CD4-positive, alpha-beta T cell (primary cell): ENCODE measurements at regions not wholly inside any gene's neighbourhood (a gene's known extent, or its start where the extent isn't known, plus 50 kb on each side); places are given as distances from the start of the nearest gene placed in this dataset.

Source experiments
- ATAC-seq: fragments of 200-7000 bp; cut with Tn5 transposase; one replicate; pipeline ENCODE4 v1.10.0; 2022; ENCODE audit warnings: mild to moderate bottlenecking; ENCODE audit not compliant: poor library complexity
- CTCF ChIA-PET: fragments of 350-600 bp; sonication (Branson Sonifier 250); formaldehyde crosslinking; loops from one replicate; lab custom pipeline; 2021; ENCODE audit warnings: antibody characterized with exemption, inconsistent platforms; lab: Charles Lee
- POLR2A ChIA-PET: fragments of 350-600 bp; sonication (Branson Sonifier 250); formaldehyde crosslinking; loops from one replicate; lab custom pipeline; 2021; ENCODE audit warnings: antibody characterized with exemption, inconsistent platforms; lab: Charles Lee
- DNase-seq, 14 experiments: peaks; one replicate each; pipeline ENCODE4 v3.0.0-alpha.2; 2013 to 2020; ENCODE audit warnings: mixed read lengths in 2 of 14
- H3K27ac ChIP-seq, 2 donors: one replicate each; pipeline versions ENCODE4 v1.5.1 to v1.7.0; 2013; ENCODE audit warnings: low read length in 2 of 2, low read depth in 1 of 2, mild to moderate bottlenecking in 1 of 2
- H3K27me3 ChIP-seq, 2 experiments: 1 replicate in 1 of 2; 2 replicates in 1 of 2; pipeline versions ENCODE4 v1.6.1 to v1.7.0; 2013; ENCODE audit warnings: low read length in 2 of 2, control low read depth in 1 of 2, mild to moderate bottlenecking in 1 of 2, moderate library complexity in 1 of 2; ENCODE audit not compliant: insufficient read depth in 2 of 2, control insufficient read depth in 1 of 2
- H3K36me3 ChIP-seq: one replicate; pipeline ENCODE4 v1.6.1; 2013; ENCODE audit warnings: low read length, control low read depth; ENCODE audit not compliant: insufficient read depth
- H3K4me1 ChIP-seq: one replicate; pipeline ENCODE4 v1.6.1; 2013; ENCODE audit warnings: low read length, control low read depth; ENCODE audit not compliant: insufficient read depth
- H3K4me3 ChIP-seq: one replicate; pipeline ENCODE4 v1.5.1; 2013; ENCODE audit warnings: mild to moderate bottlenecking, low read length, moderate library complexity
- H3K9me3 ChIP-seq, 2 experiments: 1 replicate in 1 of 2; 2 replicates in 1 of 2; pipeline versions ENCODE4 v1.6.1 to v1.7.0; 2013; ENCODE audit warnings: low read length in 2 of 2, mild to moderate bottlenecking in 2 of 2, control low read depth in 1 of 2, moderate library complexity in 1 of 2; ENCODE audit not compliant: control insufficient read depth in 1 of 2, insufficient read depth in 1 of 2
- H3K27ac Mint-ChIP-seq: one replicate; pipeline ENCODE4 v1.8.0; 2020; ENCODE audit warnings: mixed read lengths
- H3K27me3 Mint-ChIP-seq: one replicate; pipeline ENCODE4 v1.8.0; 2021; ENCODE audit warnings: mixed read lengths
- H3K36me3 Mint-ChIP-seq: one replicate; pipeline ENCODE4 v1.8.0; 2021; ENCODE audit warnings: low read depth, mixed read lengths
- H3K4me1 Mint-ChIP-seq: one replicate; pipeline ENCODE4 v1.8.0; 2021; ENCODE audit warnings: low read depth, mixed read lengths
- H3K4me3 Mint-ChIP-seq: one replicate; pipeline ENCODE4 v1.8.0; 2020; ENCODE audit warnings: mild to moderate bottlenecking, mixed read lengths
- H3K9me3 Mint-ChIP-seq: one replicate; pipeline ENCODE4 v1.8.0; 2020; ENCODE audit warnings: mixed read lengths
- intact Hi-C, 2 experiments: fragments of 100-400 bp; cut with DNase I in 1 of 2; cut with micrococcal nuclease in 1 of 2; formaldehyde crosslinking; loops; one replicate each; pipeline versions ENCODE4 v1.15.1 to v1.9.0; 2023 to 2025; cut with DNase I, micrococcal nuclease
- TF ChIP-seq, protein P1 (sequence below): fragments of 200-600 bp; IDR thresholded peaks from one replicate; pipeline ENCODE4 v1.8.0; 2022; ENCODE audit warnings: antibody characterized with exemption, mild to moderate bottlenecking

DNA sequence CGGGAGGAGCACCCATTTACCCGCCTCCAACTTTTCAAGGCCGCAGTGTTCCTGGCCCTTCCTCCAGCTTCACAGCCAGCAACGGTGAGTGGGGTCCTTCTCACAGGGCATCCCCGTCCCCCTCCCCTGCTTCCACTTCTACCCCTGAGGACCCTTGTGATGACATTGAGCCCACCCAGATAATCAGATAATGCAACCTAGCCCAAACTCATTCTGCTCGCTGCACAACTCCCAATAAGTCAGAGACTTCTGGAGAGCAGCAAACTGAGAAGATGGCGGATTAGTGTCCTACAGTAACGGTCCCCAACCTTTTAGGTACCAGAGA, 74.5 kb downstream of the OAT start:
- Mint-ChIP-seq H3K27ac (no peak overlapping the region), H3K9me3 (no peaks in the 10 kb centered on the region), H3K27me3 (no peaks in the 10 kb centered on the region), H3K4me3 (no peak overlapping the region), H3K36me3 (no peaks in the 10 kb centered on the region), H3K4me1 (no peaks in the 10 kb centered on the region)
- Histone ChIP-seq H3K9me3 (no peaks in the 10 kb centered on the region), H3K4me3 (no peak overlapping the region), H3K36me3 (no peaks in the 10 kb centered on the region), H3K27ac (no peak overlapping the region), H3K27me3 (no peaks in the 10 kb centered on the region), H3K4me1 (peaks cover 4% of the 10 kb centered on the region)
- POLR2A ChIA-PET = no interaction called here
- DNase-seq = no peak
- CTCF ChIA-PET = no interaction called here
- TF ChIP-seq, protein P1, sequence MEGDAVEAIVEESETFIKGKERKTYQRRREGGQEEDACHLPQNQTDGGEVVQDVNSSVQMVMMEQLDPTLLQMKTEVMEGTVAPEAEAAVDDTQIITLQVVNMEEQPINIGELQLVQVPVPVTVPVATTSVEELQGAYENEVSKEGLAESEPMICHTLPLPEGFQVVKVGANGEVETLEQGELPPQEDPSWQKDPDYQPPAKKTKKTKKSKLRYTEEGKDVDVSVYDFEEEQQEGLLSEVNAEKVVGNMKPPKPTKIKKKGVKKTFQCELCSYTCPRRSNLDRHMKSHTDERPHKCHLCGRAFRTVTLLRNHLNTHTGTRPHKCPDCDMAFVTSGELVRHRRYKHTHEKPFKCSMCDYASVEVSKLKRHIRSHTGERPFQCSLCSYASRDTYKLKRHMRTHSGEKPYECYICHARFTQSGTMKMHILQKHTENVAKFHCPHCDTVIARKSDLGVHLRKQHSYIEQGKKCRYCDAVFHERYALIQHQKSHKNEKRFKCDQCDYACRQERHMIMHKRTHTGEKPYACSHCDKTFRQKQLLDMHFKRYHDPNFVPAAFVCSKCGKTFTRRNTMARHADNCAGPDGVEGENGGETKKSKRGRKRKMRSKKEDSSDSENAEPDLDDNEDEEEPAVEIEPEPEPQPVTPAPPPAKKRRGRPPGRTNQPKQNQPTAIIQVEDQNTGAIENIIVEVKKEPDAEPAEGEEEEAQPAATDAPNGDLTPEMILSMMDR = no peak
- intact Hi-C loops = no loop called here
- ATAC-seq = no peak

DNA sequence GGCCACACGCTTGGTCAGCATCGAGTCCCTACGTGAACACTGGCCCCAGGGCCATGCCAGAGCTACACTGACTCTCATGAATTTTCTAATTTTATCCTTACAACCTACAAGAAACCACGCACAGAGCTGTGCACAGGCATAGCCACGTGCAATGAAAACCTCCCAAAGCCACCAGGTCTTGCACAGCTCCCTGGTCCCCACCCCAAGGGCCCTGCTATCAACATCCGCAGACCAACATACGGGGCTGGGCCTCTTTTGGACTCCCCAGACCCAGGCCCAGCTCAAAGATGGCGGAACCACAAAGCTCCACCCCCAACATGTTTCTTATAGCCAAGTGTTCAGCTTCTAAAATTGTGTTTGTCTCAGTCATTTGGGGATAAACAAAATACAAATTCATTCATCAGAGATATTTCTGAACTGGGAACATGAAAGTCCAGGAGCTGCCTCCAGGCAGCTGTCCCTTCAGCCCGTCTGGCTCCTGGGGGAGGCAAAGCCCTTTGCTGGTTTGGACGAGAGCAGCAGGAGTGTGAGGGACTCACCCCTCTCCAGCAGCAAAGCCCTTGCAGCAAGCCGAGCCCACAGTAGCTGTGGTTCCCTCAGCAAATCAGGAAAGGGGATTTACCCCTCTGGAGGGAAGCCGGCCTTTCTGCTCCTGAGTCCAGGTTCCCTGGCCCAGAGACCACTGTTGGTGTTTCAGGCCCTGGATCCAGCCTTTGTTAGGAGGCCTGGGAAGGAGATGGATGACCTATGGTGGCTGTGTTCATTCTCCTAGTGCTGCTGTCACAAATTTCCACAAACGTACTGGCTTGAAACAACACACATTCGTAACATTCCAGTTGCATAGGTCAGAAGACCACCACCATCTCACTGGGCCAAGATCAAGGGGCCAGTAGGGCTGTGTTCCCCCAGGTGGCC, 75.1 kb downstream of the OAT start:
- Histone ChIP-seq H3K4me3 (no peak overlapping the region), H3K36me3 (no peaks in the 10 kb centered on the region), H3K9me3 (no peaks in the 10 kb centered on the region), H3K27ac (no peak overlapping the region), H3K27me3 (no peaks in the 10 kb centered on the region), H3K4me1 (peaks cover 4% of the 10 kb centered on the region)
- ChIA-PET POLR2A (no interaction called here), CTCF (no interaction called here)
- no peaks in the 10 kb centered on the region for H3K36me3 Mint-ChIP-seq
- TF ChIP-seq, protein P1 = no peak
- no peaks in the 10 kb centered on the region for H3K27me3 Mint-ChIP-seq
- H3K4me3 Mint-ChIP-seq = no peak overlapping the region
- no peaks in the 10 kb centered on the region for H3K9me3 Mint-ChIP-seq
- intact Hi-C loops = no loop called here
- ATAC-seq (no peak), DNase-seq (no peak)
- no peaks in the 10 kb centered on the region for H3K4me1 Mint-ChIP-seq
- H3K27ac Mint-ChIP-seq = no peak overlapping the region

DNA sequence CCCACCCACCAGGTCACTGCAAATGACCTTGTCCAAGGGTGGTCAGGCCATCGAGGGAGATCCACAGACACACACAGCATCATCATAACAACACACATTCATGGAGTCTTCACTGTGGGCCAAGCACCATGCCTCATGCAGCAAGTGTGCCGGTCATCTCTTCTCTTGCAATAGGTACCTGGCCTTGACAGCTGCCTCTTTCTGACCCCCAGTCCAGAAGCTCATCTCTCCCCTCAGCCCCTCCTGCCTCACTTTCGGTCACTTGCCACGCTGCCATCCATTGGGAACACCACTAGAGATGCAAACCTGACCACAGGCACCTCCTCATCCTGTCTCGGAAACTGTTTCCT, 75.9 kb downstream of the OAT start:
- no peaks in the 10 kb centered on the region for H3K27me3 Mint-ChIP-seq
- TF ChIP-seq, protein P1 = no peak
- H3K36me3 Mint-ChIP-seq = no peaks in the 10 kb centered on the region
- CTCF ChIA-PET = no interaction called here
- no peak overlapping the region for H3K27ac Mint-ChIP-seq
- intact Hi-C loops = no loop called here
- H3K9me3 ChIP-seq = no peaks in the 10 kb centered on the region
- H3K27me3 ChIP-seq = no peaks in the 10 kb centered on the region
- no peak overlapping the region for H3K27ac ChIP-seq
- ATAC-seq (no peak), DNase-seq (no peak)
- no peak overlapping the region for H3K4me3 ChIP-seq
- H3K4me1 Mint-ChIP-seq = no peaks in the 10 kb centered on the region
- H3K36me3 ChIP-seq = no peaks in the 10 kb centered on the region
- POLR2A ChIA-PET = no interaction called here
- no peaks in the 10 kb centered on the region for H3K9me3 Mint-ChIP-seq
- peaks cover 4% of the 10 kb centered on the region for H3K4me1 ChIP-seq
- H3K4me3 Mint-ChIP-seq = no peak overlapping the region
